HG03135 (cell line): ENCODE measurements at regions not wholly inside any gene's neighbourhood (a gene's known extent, or its start where the extent isn't known, plus 50 kb on each side); places are given as distances from the start of the nearest gene placed in this dataset.
A peak's percentile ranks its signal among the peaks of the same experiment; 100 is the strongest.

Experiments
- ATAC-seq: cut with Tn5 transposase; IDR thresholded peaks from one replicate; pipeline ENCODE4 v1.9.1; 2021; ENCODE audit warnings: mild to moderate bottlenecking, moderate library complexity; ENCODE audit not compliant: unreplicated experiment

GRCh38 chr11:29782447-29782846 is 234.4 kb downstream of the KCNA4 start:
- no peak for ATAC-seq

- ATAC-seq, result no peak
Observed at GRCh38 chr11:29781268-29781667, 235.6 kb downstream of the KCNA4 start.

DNA sequence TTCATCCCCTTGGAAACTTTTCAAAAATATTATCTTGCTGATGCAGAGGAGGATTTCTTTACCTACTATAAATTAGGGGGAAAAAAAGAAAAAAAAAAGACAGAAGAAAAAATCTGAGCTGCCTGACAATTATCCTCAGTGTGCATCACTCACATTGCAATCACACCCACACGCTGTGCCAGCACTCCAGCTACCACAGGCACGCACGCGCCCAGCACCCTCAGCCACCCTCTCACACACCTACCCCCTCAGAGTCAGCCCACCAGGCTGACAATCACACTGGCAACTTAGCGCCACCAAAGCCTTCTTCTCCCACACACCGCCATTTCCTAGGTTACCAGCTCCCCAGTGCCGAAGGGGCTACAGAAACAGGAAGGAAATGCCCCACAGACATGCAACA is 236.1 kb downstream of the KCNA4 start:
- ATAC-seq, result no peak

GRCh38 chr11:29773656-29774264 is 243.1 kb downstream of the KCNA4 start:
- no peak for ATAC-seq

DNA sequence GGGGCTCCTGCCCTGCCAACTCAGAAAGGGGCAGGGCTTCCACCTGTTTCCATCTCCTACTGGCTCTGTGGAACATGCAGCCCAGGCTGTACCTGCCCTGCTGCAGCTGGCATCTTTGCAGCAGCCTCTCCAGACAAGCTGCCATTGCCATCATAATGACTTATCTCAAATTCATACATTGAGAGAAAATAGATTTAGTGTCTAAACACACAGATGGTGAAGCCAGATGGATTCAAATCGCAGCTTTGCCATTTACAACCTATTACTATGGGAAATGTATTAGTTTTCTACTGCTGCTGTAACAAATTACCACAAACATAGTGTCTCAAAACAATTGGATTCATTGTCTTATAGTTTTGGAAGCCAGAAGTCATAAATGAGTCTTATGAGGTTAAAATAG is 260.0 kb downstream of the KCNA4 start:
- ATAC-seq, result no peak

DNA sequence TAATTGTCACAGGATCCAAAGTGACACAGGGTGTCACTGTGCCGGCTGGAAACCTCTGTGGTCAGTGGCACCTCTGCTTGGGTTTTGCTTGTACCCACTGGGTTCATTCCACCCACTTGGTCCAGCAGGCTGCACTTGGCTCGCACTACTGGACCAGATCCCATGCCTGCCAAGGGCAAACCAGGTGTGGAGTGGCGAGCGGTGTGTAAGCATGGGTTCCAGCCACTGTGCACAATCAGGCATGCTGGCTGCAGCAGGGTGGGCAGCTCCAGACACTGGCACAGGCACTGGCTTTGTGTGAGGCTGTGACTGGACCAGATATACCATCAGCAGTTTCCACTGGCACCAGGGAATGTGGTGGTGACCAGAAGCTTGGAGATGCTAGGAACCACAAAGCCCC is 261.4 kb downstream of the KCNA4 start:
- ATAC-seq, result no peak

DNA sequence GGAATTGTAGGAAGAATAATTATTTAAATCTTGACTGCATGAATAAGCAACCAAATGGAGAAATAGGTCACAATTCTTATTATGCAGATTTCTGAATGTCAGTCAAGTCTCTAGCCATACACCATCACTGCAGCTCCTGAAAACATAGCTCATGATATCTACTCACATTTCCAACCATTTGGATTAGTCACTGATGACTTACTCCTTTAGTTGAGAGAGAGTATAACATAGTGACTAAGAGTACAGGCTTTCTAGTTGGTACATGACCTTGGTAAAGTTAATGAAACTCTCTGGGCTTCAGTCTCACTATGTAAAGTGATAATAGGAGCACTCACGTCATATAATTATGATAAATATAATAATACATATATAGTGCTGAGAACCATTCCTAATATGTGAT is 265.2 kb downstream of the KCNA4 start:
- no peak for ATAC-seq

DNA sequence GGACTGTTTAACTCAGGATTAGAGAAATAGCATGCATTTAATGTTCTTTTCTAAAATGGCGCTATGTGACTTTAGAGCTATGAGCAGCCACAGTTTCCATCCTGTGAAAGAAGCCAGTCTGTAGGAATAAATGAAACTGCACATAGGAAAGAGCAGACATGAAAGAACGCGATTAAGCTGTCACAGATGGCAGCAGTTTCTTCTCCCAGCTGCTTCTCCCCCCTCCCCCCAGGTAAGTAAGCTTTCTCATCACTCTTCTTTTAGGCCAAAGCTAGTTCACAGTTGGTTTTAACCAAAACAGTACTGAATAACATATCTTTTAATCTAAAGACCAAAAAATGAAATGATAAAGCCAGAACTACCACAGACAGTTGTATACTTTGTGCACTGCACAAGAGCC is 266.4 kb downstream of the KCNA4 start:
- no peak for ATAC-seq

DNA sequence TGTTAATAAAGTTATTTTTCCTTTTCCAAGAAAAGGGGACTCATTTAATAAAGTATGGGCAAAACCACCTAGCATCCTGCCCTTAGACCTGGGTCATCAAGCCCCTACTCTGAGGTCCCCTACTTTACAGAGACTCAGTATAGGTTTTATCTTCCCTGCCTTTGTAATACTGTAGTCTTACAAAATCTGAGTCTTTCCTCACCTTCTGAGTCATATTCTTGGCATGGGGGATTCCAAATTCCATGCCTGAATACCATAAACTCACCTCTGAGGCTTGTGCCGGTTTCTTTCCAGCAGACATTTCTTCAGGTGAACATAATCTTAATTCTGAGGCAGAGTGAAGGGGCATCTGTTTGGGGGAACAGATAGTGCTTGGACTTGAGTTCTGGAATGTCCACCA is 282.5 kb downstream of the KCNA4 start:
- no peak for ATAC-seq

DNA sequence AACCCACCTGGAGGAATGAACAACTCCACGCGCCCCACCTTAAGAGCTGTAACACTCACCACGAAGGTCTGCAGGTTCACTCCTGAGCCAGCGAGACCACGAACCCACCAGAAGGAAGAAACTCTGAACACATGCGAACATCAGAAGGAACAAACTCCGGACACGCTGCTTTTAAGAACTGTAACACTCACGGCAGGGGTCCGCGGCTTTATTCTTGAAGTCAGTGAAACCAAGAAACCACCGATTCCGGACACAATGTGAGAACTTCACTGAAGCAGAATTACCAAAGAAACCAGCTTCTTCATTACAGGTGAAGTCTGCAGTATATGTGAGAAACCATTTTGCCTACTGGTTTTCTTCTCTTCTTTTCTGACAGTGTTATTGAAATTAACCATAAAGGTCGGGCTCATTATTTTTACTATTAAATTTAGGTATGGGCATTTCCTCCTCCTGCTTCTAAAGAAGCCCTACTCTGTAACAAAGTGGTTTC is 303.0 kb downstream of the KCNA4 start:
- ATAC-seq, result no peak

DNA sequence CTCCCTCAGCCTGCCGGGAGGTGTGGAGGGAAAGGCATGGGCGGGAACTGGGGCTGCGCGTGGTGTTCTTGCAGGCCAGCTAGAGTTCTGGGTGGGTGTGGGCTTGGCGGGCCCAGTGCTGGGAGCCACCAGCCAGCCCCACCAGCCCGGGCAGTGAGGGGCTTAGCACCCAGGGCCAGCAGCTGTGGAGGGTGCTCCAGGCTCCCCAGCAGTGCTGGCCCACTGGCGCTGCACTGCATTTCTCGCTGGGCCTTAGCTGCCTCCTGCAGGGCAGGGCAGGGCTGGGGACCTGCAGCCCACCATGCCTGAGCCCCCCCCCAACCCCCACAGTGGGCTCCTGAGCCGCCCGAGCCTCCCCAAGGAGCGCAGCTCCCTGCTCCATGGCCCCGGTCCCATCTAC is 304.2 kb downstream of the KCNA4 start:
- ATAC-seq, result no peak

GRCh38 chr11:29707924-29708323 is 308.9 kb downstream of the KCNA4 start:
- ATAC-seq, result no peak

- no peak for ATAC-seq
Observed at GRCh38 chr11:29685361-29685760, 331.5 kb downstream of the KCNA4 start.

DNA sequence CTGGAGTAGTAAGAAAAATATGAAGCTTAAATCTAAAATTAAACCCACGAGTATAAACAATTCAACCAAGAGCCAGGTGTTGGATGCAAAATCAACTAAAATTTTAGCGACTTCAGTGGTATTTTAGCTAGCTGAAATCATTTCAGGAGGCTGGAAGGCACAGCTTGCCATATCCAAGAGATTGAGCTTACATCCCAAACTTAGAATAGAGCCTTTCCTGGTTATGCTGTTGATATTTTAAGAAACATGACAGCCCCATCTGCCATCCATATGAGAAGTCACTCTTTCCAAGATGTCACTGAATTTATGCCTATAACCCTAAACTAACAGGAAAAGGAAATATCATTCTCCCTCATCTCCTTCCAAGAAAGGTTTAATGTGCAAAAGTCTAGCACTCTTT is 334.0 kb downstream of the KCNA4 start:
- ATAC-seq, result no peak

DNA sequence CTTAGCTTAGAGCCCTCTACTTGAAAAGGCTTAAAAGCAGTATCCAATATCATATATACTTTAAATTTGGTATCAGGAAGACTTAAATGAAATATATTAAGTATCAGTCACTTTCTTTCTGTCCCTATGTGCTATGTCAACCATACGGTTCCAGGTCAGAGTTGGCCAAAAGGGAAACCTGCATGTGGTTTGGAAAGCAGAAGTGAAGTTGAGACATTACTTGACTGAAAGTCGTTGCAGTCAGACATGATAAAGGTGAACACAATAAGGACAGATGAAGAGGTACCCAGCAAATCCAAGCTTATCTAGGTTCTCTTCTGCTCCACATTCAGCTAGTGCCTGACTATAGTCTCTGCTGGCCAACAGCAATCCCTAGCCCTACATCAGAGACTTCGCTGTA is 336.8 kb downstream of the KCNA4 start:
- ATAC-seq, result peak; percentile 86

DNA sequence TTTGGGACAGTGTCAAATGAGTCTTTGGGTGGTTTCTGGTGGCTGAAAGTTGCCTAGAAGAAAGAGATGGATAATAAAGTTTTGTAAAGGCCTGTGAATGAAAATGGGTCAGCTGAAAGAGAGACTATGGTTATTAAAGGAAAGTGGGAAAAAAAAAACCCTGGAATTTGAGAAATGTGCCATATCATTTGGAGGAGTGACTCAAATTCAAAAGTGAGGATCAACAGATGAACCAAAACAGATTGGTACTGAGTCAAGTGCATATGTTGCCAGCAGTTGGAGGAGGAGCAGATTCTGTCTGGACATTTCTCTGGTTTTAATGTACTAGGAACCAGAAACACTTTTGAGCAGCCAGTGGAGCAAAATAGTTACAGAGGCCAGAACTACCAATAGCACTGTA is 339.8 kb downstream of the KCNA4 start:
- no peak for ATAC-seq

DNA sequence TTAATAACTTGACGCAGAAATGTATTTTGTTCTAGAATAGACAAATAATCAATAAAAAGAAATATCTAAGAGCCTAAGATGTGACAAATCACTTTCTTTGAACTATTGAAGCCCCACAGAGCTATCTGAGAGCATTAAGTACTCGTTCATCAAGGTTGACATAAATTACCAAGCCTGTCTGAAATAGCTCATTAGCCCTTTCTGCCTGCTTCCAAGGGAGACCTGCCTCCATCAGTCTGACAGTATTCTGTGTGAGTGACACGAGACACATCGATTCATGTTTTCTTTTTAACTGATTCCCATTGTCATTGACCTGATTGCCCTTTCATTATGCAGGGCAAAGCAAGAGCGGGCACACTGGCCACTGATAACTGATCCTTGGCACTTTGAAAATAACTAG is 347.5 kb downstream of the KCNA4 start:
- no peak for ATAC-seq

DNA sequence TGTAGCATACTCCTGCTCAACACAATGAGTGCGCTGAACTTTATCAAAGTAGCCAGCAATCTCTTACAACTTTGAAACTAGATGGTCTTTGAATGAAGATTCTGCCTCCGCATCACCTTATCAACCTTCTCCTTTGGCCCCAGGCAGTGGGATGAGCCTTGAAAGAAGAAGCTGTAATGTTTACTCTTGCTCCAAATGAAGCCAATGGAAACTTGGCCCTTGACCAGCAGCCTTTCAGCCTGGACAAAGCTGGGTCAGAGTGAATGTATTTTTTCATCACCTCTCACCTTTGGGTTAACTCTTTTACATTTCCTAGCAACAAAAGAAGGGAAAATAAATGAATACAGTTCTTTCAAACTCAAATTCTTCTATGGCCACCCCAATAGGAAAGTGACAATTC is 359.1 kb downstream of the KCNA4 start:
- no peak for ATAC-seq

DNA sequence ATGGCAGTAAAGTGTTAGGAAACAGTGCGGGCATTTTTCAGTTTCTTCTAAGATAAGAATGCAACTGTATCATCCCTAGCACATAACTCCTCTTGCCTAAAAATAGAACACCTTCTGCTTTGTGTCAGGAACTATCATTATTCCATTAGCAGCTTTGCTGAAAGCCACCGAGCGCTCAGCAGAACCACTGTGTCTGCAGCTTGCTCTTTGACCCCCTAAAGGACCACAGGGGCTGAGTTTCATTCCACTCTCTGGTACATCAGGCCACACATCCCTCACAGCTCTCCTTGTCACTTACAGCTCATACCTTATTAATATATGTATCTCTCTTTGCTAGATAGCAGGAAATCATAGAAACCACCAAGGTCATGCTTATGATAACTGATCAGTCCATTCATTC is 360.2 kb downstream of the KCNA4 start:
- ATAC-seq, result no peak

- no peak for ATAC-seq
Observed at GRCh38 chr11:29645373-29645772, 371.5 kb downstream of the KCNA4 start.

DNA sequence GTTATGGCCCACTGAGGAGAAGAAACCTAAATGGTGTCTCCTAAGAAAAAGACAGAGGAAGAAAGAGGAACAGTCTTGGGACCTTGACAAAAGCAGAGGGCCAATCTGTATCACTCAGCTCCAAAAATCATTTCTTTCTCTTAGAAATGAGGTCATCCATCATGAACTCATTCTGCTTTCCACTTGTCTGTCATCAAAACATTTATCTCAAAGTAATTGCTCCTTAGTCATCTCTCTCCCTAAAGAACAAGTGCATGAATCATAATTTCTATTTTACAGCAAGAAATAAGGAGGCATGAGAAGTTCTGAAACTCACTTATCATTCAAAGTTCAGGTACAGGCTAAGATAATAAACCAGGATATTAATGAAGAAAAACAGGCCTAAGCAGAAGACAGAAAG is 375.6 kb downstream of the KCNA4 start:
- no peak for ATAC-seq

DNA sequence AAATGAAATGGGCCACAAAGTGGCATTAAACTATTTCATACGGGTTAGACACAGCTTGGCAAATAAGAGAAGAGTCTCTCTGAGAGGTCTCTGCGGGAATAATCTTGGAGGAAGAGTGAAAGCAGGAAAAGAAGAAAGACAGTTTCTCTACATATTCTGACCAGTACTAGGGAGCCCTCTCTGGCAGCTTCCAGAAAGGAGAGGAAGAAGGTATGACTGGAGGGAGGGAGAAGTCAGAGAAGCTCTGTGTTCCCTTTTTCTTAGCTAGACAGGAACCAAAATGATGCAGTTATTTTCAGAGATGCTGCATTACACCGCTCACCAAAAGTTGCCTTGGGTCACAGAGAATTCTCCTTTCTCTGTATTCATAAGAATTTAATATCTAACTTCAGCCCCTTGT is 382.1 kb downstream of the KCNA4 start:
- no peak for ATAC-seq

DNA sequence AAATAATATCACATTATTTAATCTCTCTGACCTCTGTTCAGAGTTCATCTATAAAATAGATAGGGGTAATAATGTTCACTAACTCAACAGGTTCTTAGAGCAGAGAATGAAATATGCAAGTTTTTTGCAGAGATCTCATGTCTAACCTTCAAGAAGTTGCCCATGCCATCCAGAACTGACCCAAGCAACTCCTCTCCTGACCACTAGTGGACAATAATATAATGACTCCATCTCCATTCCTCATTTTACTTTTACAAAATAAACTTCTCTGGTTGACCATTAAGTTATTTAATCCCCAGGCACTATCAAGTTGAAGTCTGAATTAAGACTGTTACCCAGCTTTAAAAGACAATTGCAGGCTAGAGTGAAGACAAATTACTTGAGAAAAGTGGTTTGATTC is 382.6 kb downstream of the KCNA4 start:
- no peak for ATAC-seq
